NCI-H524 (cell line): ENCODE measurements at regions not wholly inside any gene's neighbourhood (a gene's known extent, or its start where the extent isn't known, plus 50 kb on each side); places are given as distances from the start of the nearest gene placed in this dataset.
"Not testable (repeated sequence)": the region's sequence is repeated elsewhere in the genome, so short reads cannot be mapped to it uniquely, and the experiment has no call there.

Experiments
- DNase-seq, 2 experiments: peaks; one replicate each; lab custom pipeline; 2025; lab: John Stamatoyannopoulos, UW

DNA sequence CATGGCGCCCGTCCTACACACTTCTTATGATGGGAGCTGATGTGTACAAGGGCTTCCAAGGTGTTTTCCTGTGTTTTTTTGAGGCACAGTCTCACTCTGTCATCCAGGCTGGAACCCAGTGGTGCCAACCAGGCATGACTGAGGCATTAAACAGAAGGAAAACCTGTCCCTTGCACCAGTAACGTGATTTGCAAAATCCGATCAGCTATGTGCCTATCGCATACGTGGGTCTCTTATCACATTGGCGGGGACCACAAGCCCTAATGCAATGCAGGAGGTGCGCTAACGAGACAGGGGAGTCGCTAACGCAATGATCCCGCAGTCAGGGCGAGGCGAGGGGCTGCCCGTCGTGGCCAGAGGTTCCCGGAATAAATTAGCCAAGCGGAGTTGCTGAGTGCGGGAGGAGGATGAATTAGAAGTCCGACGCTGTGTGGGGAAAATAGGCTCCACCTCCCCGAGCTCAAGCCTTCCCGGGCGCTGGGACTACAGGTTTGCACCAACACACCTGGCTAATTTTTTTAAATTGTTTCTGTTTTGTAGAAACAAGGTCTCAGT lies 162.7 kb downstream of the SHOX start:
- no peak for DNase-seq

DNA sequence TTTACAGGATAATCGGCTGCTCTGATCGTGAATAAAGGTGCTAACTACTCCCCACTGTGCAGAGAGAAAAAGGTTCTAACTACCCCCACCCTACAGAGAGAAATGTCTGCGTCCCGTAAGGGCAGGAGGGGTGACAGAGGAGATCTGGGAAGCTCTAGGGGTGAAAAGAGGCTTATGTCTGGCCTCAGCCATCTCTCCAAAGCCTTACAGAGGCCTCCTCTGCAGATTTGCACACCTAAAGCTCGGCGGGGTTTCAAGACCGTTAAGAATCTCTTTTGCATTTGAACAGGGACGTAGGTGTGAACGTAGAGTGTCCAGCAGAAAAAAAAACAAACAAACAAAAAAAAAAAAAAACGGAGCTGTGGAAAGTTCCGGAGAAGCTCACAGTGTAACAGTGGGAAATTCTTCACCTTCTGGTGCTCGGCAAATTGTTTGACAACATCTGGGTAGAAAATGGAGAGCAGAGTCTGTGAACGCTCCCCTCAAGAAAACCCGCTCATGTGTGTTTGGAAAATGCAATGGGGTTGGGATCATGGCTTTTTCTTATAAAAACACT lies 161.0 kb downstream of the SHOX start:
- no peak for DNase-seq

DNA sequence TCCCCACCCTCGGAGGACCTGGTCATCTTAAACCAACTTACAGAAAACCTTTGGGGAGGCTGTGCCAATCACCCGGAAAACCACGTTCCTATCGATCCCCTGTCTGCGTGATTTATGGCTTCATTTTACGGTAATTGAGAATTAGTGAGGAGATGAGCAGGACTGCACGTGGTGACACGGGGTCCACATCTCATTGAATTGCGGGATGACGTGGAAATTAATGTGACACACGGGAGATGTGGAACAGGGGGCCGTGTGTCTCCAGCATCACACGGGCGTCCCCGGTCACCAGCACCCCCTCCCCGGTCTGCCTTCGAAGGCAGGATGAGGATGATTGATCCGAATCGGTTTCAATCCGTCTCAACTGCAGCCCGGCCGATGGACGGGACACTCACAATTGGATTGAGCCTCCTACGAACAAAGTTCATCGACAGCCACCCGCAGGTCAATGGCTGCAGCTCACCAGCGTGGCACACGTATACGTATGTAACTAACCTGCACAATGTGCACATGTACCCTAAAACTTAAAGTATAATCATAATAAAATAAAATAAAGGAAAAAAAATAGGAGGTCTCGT lies 160.3 kb downstream of the SHOX start:
- DNase-seq, result no peak

DNA sequence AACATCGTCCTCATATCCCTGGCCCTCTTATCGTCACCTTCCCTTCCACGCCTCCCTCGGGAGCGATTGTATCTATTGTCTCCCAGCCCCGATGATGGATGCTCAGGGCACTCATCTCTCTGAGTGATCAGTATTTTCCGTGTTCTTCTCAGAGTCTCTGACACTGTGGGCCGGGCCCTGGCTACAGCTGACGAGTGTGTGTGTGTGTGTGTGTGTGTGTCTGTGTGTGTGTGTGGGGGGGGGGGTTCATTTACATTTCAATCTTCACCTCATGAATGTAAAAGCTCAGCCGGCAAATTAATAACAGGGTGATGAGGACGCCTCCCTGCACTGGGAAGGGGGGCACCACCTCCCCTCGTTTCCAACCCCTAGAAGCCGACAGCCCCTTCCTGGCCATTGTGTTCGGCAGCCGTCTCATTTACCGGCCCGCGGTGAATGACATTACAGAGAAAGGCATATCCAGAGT lies 159.5 kb downstream of the SHOX start:
- DNase-seq, result no peak

DNA sequence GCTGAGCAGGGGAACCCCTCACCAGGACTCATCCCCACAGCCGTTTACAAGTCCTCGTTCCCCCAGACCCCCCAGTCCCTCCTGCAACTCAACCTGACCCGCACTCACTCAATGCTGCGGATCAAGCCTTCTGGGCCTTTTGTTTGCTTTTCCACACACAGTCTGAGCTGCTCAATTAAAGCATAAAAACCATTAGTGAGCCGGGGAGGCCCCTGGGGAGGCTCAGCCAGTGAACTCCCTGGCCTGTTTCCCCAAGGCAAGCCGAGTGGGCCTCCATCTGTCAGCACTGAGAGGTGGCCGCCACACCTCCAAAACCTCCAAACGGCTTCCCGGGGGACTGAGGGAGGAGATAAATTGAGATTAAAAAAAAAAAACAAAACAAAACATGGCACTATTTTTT lies 158.5 kb downstream of the SHOX start:
- no peak for DNase-seq

DNA sequence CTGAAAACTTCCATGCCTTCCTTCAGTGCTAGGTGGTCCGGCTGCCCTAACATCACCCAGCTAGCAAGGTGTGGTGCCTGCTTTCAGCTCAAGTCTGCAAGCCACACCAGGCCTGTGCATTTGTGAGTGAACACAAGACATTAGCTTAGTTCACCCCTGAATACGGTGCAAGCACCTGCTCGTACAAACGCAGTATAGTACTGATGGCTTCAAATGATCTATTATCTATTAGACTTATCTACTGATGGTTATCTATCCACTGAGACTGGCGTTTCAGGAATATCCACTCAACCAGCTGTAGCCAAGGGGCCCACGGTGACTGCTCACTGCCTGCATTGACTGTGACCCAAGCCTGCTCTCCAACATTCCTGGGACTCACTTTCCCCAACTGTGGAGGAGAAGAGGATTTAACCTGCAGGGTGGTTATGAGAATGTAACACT lies 155.9 kb downstream of the SHOX start:
- no peak for DNase-seq

DNA sequence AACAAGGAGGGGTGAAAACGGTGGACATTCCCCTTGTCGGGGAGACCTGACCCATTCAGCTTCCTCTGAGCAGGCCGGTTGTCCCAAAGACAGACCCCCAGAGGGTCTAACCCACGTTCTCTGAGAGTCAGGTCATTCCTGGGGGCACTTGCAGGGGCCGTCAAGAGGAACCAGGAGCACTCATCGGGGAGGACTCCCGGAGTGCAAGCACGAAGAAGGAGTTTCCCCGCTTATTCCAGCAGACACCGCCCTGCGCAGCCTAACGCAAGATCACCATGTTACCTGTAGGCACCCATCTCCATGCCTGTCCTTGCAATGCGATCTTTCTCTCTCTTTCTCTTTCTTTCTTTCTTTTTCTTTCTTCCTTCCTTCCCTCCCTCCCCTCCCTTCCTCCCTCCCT lies 154.2 kb downstream of the SHOX start:
- DNase-seq, result no peak

DNA sequence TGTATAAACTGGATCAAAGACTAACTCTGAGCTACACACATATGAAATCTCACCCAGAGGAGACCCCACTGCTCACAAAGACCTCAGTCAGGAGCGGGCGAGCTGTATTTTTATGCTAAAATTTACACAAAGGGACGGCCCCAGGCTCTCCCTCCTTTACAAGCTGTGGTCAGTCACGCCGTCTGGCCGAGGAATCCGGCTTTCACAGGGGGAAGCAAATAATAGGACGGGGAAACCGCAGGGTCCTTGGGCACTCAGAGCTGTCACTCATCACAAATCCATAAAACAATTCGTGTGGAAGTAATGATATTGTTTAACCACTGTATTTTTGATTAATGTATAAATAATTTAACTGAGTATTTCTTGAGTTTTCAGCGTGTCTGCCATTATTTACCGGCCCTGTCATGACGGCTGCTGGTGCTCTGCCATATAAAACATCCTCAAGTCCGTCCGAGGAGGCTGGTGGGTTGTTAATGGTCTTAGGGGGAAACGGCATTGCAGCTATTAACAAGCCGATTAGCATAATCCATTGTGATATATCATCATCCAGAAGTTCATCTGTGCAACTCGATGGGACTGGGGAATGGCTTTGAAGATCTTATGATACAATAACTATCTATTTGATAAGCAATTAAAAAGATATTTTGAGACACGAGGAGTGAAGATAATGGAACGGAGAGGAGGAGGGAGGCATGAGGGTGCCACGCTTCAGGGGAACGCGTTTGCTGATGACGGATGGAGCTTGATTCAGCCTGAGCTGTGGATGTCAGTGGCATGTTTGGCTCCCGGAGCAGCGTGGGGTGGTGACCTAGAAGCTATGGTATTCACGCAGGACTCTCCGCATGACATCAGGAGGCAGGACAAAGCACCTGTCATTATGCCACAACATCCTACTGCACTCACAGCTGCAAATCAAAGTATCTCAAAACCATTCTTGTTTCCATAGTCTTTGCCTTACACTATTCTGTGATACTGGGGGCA lies 150.9 kb downstream of the SHOX start:
- no peak for DNase-seq

DNA sequence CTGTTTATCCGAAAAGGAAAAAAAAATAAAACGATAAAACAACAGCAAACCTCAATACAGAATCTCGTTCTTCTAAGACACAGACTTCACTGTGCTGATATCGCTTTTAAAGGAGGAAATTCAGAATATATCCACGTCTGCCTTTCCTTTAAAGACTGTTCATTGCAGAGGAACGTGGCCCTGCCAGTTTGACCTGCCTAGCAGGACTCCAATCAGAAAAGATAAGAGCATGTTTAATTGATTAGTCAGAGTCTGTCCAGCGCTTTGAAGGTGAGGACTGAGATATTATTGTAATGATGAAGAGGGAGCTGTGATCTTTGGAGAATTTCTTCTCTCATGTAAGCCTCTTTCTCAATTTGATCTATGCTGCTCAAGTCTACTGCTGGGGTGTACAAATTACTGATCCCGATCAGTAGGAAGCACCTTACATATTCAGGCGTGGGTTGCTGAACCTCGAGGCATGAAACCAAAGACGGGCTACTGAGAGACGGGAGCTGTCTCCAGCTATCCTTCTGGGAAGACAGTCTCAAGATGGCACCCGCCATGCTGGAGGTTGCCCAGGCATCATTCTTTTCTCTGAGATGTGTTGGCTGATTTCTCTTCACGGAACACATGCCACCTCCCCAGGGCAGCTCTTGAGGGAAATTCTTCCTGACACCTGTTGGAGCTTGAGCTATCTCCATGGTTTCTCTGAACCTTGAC lies 146.1 kb downstream of the SHOX start:
- DNase-seq, result no peak

DNA sequence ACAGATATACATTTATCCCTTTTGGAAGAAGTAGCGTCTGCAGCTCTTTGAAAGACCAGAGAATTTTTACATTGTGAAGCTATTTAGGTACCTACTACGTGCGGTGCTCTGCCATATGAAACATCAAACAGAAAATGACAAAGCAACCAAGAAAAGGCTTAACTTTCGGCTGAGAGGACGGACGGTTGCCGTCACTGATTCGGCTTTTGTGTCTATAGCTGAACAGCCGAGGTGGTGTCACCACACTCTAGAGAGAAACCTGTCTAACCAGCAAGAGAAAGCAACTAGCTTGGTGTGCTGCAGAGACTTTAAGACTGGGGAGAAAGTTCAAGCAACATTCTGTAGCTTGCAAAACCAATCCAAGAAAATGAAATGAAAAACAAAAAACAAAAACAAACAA lies 145.5 kb downstream of the SHOX start:
- no peak for DNase-seq

DNA sequence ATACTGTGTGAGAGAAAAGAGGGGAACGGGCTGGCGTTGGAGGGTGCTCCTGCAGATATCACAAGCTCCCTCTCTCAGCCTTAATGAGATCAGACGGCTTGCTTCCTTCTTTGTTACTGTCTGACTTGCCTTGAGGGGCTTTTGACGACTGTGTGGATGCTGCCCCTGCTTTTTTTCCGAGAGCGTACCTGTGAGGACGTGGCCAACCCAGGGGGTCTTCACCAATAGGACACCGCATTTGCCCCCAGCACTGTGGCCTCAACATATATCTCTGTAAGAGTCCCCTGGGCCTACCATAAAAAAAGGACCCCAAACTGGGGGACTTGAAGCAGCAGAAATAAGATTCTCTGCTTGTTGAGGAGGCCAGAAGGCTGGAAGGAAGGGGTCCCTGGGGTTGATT lies 143.9 kb downstream of the SHOX start:
- no peak for DNase-seq

DNA sequence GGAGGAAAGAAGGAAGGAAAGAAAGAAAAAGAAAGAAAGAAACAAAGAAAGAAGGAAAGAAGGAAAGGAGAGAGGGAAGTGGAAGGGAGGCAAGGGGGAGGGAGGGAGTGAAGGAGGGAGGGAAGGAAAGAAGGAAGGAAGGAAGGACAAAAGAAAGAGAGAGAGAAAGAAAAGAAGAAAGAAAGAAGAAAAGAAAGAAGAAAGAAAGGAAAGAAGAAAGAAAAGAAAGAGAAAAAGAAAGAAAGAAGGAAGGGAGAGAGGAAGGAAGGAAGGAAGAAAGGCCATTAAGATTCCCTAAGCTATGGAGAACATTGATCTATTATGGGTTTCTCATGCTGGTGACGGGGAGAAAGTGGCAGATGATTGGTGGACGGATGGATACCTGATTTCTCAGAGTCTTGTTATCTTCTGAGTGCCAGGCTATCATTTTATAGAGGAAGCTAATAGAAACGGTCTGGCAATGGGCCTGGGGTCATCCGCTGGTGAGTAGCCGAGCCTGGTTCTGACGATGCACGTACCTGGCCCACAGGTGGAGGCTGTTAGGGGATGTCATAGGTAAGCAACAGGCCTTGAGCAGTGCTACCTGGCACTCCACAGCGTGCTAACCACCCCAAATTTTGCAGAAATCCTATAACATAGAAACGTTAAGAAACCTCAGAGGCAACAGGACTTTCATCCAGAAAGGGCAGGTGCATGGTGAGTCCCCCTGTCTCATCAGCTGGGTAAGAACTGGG lies 142.9 kb downstream of the SHOX start:
- DNase-seq, result no peak

DNA sequence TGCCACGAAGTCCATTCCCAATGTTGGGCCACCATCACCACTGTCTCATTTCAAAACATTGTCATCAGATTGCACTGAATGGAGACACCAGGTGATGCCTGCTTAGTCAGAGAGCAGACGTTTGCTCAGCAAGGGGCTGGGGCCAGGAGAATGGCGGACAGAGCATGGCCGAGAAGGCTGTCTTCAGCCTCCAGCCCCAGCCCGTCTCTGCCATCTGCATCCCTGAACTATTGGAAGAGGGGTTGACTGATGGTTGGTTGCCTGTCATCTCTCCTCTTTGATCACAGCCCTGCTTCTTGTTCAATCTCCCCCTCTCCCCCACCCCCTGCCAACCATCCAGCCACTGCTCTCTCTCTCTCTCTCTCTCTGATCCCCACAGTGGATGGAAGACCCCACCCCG lies 140.9 kb downstream of the SHOX start:
- no peak for DNase-seq

DNA sequence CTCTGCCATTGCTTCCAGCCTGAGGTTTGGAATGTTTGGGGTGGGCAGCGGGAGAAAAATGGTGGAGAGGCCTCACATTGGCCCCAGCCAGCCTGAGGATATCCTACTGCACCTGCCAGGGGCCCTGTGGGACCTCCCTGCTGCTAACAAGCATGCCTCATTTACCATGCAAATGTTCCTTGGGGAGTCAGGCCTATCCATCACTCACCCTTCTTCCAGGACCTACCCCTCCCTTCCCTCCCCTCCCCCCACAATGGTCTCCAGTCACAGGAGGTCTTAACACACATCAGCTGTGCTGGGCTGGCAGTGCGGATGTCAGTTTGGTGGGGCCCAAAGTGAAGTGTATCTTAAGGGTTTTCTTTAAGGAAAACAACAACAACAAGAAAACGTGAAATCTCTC lies 139.2 kb downstream of the SHOX start:
- DNase-seq, result no peak

DNA sequence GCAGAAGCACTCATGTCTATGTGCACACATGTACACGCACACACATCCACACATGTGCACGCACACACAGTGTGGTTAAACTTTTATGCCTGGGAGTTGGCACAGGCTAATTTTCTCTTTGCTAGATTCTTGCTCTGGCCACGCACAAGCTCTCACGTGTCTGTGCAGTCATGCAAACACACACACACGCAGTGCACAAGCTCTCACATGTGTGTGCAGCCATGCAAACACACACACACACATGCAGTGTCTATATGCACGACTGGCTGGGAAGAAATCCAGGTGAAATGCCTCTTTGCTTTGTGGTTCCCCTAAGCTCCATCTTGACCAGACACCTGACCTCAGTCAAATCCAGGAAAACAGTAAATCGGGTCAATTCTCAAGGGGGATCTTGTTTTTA lies 138.0 kb downstream of the SHOX start:
- no peak for DNase-seq

DNA sequence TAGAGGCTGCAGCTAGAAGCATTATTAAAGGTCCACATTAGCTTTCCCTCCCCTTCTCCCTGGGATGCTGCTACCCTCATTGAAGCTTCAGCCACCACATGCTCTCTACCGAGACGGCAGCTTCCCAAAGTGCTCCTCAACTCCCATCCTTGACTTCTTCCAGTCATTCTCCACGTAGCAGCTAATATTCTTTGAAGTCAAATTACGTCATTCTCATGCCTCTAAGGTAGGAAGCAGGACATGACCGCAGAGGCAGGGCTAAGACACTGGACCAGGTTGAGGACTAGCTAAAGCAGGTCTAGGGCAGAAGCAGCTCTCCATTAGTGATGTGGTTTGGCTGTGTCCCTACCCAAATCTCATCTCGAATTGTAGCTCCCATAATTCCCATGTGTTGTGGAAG lies 128.3 kb downstream of the SHOX start:
- no peak for DNase-seq

DNA sequence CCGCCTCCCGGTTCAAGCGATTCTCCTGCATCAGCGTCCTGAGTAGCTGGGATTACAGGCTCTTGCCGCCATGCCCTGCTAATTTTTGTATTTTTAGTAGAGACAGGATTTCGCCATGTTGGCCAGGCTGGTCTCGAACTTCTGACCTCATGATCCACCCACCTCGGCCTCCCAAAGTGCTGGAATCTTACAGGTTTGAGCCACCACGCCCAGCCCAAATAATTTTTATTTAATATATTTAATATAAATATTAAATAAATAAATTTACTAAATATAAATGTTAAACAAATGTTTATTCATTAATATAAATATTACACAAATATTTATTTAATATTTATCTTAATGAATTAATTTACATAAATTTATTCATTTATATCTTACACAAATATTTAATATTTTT lies 120.2 kb downstream of the SHOX start:
- no peak for DNase-seq

DNA sequence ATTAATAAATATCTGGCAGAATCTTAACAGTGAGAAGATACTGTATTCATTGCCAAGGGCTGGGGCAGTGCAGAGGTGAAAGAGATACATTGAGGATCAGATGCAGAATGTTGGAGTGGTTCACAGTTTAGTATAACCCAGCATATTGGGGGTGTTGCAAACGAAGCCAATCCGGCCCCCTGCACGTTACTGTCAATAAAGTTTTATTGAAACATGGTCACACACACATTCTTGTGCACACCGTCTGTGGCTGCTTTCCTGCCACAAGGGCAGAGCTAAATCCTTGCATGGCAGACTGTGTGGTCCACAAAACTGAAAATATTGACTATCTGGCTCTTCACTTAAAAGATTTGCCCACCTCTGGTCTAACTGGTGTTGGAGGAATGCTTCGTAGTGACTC lies 119.7 kb downstream of the SHOX start:
- DNase-seq, result no peak

DNA sequence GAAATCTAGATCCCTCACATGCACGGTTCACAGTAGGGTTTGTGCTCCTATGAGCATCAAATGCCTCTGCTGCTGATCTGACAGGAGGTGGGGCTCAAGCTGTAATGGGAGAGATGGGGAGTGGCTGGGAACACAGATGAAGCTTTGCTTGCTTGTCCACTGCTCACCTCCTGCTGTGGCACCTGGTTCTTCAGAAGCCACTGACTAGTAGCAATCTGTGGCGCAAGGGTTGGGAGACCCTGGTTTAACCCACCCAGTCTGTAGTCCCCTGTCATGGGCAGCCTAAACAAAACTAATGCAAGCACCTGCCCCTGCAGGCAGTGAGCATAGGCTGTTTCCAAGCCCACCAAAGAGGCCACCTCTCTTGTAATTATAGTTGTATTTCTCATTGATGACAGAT lies 116.6 kb downstream of the SHOX start:
- no peak for DNase-seq

DNA sequence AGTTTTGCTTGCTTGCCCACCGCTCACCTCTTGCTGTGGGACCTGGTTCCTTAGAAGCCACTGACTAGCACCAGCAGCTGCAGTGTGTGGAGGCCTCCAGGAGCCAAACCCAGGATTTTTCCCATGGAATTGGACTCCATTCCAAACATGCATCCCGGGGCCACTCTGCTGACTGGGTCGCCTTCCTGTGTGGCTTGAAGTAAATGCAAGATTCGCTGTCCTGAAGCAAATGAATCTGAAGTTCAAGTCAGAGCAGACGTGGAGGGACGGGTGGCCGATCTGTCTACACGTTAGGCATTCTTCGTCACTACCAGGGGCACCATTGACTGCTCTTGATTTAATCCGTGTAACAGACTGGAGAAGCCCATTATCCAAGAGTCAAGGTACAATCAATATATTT lies 109.0 kb downstream of the SHOX start:
- DNase-seq, result no peak

DNA sequence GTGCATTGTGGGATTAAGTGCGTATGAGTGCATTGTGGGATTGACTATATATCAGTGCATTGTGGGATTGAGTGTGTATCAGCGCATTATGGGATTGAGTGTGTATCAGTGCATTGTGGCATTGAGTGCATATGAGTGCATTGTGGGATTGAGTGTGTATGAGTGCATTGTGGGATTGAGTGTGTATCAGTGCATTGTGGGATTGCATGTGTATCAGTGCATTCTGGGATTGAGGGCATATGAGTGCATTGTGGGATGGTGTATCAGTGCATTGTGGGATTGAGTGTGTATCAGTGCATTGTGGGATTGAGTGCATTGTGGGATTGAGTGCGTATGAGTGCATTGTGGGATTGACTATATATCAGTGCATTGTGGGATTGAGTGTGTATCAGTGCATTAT lies 106.4 kb downstream of the SHOX start:
- not testable (repeated sequence) for DNase-seq

DNA sequence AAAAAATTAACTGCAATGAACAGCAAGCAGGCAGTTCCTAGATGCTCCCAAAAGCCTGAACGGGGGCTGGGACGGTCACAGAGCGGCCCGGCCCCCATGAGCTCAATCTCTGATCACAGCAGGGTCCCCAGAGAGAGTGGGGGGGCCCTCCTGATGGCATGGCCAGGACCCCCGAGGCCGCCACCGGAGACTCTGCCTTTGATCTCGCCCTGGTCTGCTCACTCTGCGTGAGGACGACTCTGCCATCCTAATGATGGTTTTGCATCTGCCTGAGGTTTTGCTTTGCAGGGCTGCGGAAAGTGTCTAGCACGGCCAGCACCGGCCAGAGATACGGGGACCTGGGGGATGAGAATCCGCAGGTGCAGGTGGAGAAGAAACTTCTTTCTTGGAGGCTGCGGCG lies 103.8 kb downstream of the SHOX start:
- no peak for DNase-seq
